ENCODE measurements at regions not wholly inside any gene's neighbourhood (a gene's known extent, or its start where the extent isn't known, plus 50 kb on each side); places are given as distances from the start of the nearest gene placed in this dataset.

DNA sequence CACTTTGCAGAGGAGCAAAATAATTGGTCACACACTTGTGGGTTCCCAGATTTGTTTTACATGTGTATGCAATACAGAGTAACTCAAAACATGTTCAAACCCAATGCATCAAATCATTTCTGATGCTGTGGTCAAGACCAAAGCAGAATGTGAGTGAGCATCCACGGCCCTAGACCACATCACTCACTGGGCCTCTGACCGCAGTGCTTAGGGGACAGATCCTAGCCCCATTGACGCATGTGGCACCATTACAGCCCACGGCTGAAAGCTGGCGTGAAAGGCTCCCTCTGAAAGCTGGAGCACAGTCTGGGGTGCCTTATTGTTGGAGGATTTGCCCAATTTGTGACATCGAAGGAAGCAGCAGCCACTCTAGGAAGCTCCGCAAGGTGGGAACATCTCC is 498.8 kb upstream of the TCF4 start:
- peaks cover 17 to 29% of the 10 kb centered on the region in 2 experiments for H3K4me1 Mint-ChIP-seq
- no peak overlapping the region for H3K27ac Mint-ChIP-seq
- no CpG with 5 or more reads among the region's 7 CpGs for WGBS (ENCODE audit: extremely low coverage, insufficient read length, low lambda C conversion rate)

More for the DNA sequence above, 498.8 kb upstream of the TCF4 start:
- no peak overlapping the region for H3K4me2 ChIP-seq (ENCODE audit: insufficient read depth, insufficient read length, low read length)
- no peak overlapping the region for H3K9ac ChIP-seq (ENCODE audit: extremely low read depth, insufficient read length, low read length)
- H3K79me1 ChIP-seq (ENCODE audit: insufficient read depth, low read depth, low read length, poor library complexity, severe bottlenecking): no peaks in the 10 kb centered on the region
- H2BK5ac ChIP-seq (ENCODE audit: insufficient read length, low read length): no peak overlapping the region
- no peaks in the 10 kb centered on the region for H3K23me2 ChIP-seq (ENCODE audit: insufficient read length, low read depth, low read length, poor library complexity, severe bottlenecking)
- H3K79me2 ChIP-seq (ENCODE audit: insufficient read depth, low read length): no peaks in the 10 kb centered on the region
- no peaks in the 10 kb centered on the region for H3K9me3 ChIP-seq (ENCODE audit: control insufficient read depth, low read depth, low read length)
- no peak overlapping the region for H3K56ac ChIP-seq (ENCODE audit: insufficient read length, low read depth, low read length)
- H3K23ac ChIP-seq (ENCODE audit: insufficient read length, low read depth, low read length): no peak overlapping the region
- no peak overlapping the region for H2BK15ac ChIP-seq (ENCODE audit: low read depth, low read length)
- H4K5ac ChIP-seq (ENCODE audit: insufficient read length, low read depth, low read length): no peak overlapping the region
- H2BK20ac ChIP-seq (ENCODE audit: low read depth, low read length, poor library complexity, severe bottlenecking): no peak overlapping the region
- H4K8ac ChIP-seq (replicated peaks; ENCODE audit: insufficient read length, low read depth, low read length): no peak overlapping the region
- no peaks in the 10 kb centered on the region for H4K20me1 ChIP-seq (ENCODE audit: control insufficient read depth, insufficient read depth, insufficient read length)
- H3K4ac ChIP-seq (ENCODE audit: low read depth, low read length): no peak overlapping the region
- DNase-seq: no peak
- H3K36me3 Mint-ChIP-seq (ENCODE audit: insufficient read depth in 1 of 3, low read depth in 3 of 3): no peaks in the 10 kb centered on the region
- H2AK5ac ChIP-seq (ENCODE audit: insufficient read length, low read length): no peak overlapping the region
- H3K18ac ChIP-seq (ENCODE audit: insufficient read length, low read depth, low read length): no peak overlapping the region
- H3K27ac ChIP-seq (ENCODE audit: insufficient read length, low read depth, low read length): no peak overlapping the region
- no peak overlapping the region for H2AFZ ChIP-seq (ENCODE audit: low read length)
- H3K27me3 Mint-ChIP-seq (ENCODE audit: low read depth): no peaks in the 10 kb centered on the region
- H4K91ac ChIP-seq (ENCODE audit: insufficient read length, low read depth, low read length): no peak overlapping the region
- TF ChIP-seq, protein P1, sequence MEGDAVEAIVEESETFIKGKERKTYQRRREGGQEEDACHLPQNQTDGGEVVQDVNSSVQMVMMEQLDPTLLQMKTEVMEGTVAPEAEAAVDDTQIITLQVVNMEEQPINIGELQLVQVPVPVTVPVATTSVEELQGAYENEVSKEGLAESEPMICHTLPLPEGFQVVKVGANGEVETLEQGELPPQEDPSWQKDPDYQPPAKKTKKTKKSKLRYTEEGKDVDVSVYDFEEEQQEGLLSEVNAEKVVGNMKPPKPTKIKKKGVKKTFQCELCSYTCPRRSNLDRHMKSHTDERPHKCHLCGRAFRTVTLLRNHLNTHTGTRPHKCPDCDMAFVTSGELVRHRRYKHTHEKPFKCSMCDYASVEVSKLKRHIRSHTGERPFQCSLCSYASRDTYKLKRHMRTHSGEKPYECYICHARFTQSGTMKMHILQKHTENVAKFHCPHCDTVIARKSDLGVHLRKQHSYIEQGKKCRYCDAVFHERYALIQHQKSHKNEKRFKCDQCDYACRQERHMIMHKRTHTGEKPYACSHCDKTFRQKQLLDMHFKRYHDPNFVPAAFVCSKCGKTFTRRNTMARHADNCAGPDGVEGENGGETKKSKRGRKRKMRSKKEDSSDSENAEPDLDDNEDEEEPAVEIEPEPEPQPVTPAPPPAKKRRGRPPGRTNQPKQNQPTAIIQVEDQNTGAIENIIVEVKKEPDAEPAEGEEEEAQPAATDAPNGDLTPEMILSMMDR (conservative IDR thresholded peaks at IDR 0.05): no peak
- no peak overlapping the region for H3K14ac ChIP-seq (ENCODE audit: insufficient read depth, low read length)
- H3T11ph ChIP-seq (ENCODE audit: low read length): no peak overlapping the region
- no peak overlapping the region for H3K4me3 Mint-ChIP-seq
- no peaks in the 10 kb centered on the region for H3K27me3 ChIP-seq (ENCODE audit: insufficient read depth, low read length)
- H2BK12ac ChIP-seq (ENCODE audit: insufficient read length, low read depth, low read length): no peak overlapping the region
- no peaks in the 10 kb centered on the region for H3K9me3 Mint-ChIP-seq
- H2BK120ac ChIP-seq (ENCODE audit: low read depth, low read length, poor library complexity, severe bottlenecking): no peak overlapping the region
- no peaks in the 10 kb centered on the region; the same call in 1 of the 2 replicates for H3K4me1 ChIP-seq (ENCODE audit: insufficient read depth, low read length)
